Dermis microvascular lymphatic vessel endothelial cell (primary cell): ENCODE measurements at regions not wholly inside any gene's neighbourhood (a gene's known extent, or its start where the extent isn't known, plus 50 kb on each side); places are given as distances from the start of the nearest gene placed in this dataset.
A peak's percentile ranks its signal among the peaks of the same experiment; 100 is the strongest.

Experiments used
- DNase-seq, 2 donors: peaks; one replicate each; pipeline versions ENCODE4 v3.0.0 to v3.0.0-alpha.2; 2010; ENCODE audit warnings: low read depth in 2 of 2

- no peak for DNase-seq
These were observed 171.9 kb upstream of the ZNF267 start for GRCh38 chr16:31701734-31702133.

DNA sequence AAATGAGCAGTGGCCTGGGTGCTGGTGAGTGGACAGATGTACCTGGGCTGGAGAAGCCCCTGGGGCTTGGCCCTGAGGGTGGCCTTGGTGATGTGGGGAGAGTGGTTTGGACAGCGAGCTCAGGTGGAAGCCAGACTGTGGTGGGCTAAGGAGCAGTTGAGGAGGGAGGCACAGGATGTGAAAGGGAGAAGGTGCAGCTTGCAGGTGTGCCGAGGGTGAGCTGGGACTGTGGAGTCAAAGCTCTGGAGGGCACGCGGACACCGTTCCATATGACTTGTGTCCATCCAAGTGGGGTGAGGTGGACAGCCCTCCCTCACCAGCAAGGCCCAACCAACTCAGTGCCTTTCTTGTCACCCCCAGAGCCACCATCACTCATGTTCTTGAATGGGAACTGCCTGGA is 170.8 kb upstream of the ZNF267 start:
- no peak for DNase-seq

DNA sequence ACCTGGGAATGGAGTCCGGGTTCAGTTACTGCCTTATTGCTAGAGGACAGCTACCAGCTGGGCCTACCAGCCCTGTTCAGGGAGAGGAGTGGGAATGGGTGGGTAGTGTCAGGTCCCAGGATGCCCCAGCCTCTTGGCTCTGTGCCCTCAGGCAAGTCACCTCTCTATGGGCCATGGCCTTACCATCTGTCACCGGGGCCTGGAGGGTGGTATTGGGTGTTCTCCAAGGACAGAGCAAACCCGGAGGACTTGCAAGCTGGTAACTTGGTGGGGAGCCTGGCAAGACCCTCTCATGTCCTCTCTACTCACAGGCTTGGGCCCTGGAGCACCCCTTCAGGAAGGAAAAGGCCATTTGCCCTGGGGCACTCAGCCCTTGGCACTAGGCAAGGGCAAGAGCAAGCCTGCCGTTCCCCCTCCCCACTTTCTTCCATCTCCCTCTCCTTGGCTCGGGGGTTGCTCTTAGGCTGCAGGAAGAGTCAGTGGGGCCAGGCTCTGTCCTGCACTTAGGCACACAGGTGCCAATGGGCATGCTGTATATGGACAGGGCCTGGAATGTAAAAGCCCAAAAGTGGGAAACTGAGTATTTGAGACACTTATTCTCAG is 170.0 kb upstream of the ZNF267 start:
- no peak for DNase-seq

DNA sequence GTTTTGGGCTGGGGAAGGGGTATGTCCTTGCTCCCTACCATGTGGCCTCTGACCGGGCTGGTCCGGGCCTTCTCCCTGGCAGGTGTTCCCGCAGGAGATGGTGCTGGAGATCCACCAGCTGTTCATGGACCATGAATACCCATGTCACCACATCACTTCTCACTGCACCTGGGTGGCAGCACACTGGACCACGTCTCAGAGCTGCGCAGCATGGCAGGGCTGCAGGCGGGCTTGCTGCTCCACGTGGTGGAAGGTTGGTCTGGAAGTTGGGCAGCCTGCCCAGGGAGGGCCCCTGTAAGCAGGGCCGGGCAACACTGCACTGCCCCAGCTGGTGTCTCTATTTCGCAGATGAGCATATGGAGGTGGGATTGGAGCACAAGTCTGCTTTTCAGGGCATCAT is 169.5 kb upstream of the ZNF267 start:
- DNase-seq: no peak

DNA sequence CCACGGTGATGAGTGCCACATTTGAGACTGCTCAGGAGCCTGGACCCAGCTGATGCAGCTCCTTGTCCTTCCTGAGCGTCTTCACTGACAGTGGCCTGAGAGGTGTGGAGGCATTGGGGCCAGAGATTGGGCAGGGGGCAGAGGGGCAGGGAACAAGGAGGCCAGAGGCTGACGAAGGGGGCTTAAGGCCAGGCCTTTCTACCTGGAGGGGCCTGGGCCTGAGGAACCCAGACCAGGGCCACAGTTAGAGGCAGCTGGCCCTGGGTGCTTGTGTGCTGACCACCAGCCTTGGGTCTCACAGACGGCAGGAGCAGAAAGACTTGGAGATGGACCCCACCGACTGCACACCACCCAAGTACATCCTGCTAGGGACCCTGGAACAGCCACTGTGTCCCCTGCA is 168.2 kb upstream of the ZNF267 start:
- no peak for DNase-seq

DNA sequence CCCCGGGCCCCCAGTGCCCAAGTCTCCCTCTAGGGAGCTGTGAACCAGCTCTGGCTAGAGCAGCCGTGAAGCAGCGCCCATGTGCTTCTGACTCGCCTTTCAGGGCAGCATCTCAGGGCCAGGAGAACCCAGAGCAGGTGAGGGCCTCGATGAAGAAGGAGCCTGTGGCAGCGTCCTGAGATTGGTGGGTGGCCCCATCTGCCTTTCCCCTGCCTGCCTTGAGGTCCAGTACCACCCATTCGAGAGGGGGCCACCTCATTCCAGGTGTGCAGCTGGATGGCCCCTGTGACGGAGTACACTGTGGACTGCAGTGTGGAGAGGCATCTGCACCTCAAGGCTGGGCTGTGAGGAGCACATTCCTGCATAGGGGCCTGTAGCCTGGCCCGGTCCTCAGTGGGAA is 167.3 kb upstream of the ZNF267 start:
- no peak for DNase-seq

DNA sequence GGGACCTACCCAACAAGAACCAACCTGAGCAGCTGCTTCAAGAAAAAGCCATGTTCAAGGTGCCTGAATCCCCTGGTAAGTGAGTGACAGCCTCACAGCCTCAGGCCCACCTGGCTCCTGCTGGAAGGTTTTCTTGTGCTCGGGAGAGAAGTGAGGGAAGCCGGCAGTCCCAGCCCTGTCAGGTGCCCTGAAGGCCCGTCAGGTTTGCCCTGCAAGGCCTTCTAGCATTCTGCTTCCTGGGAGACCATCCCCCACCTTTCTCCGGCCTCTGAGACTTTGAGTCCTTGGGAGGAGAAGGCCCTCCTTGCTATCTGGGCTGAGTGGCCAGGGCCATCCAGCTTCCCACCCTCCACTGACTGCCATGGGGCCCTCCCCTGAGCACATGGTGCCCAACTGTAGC is 166.7 kb upstream of the ZNF267 start:
- no peak for DNase-seq

DNA sequence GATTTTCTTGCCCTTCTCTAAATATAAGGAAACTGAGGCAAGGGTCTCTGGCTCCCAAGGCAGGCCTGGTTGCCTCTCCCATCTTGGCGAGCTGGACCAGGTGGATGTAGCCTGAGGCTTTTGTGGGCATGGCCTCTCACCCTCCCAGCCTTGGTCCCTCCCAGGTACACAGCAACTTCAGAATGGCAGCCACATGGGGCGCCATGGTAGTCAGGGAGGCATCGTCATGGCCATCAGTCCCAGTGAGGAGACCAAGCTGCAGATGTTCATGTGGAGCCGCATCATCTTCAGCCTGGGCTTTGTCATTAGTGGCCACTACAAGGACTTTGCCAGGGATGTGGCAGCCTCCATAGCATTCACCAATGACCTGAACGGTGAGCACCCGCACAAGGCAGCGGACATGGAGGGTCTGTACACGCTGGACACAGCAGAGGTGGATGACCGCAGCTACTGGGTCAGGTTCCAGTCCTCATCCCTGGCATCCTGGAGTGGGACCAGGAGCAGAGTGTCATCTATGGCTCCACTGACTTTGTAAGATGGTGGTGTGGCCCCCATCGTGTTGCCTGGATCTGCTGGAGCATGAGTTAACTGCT is 165.8 kb upstream of the ZNF267 start:
- no peak for DNase-seq

DNA sequence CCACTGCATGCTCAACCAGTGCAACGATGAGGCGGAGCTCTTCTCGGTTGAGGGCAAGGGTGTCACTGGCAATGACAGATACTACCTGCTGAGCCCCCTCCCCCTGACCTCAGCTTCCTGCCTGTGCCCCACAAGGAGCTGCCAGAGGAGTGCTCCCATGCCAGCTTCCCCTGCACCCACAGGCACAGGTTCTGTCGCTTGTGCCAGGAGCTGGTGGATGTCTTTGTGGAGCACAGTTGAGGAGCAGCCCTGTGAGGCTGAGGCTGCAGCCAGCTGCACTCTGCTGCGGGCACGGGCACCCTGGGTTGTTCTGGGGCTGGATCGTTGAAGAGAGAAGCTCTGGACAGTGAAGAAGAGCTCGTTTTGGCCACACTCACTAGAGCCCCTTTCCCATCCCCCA is 165.3 kb upstream of the ZNF267 start:
- DNase-seq: no peak

GRCh38 chr16:31709181-31709580 is 164.4 kb upstream of the ZNF267 start:
- DNase-seq: no peak

- DNase-seq: no peak
These were observed 163.5 kb upstream of the ZNF267 start for GRCh38 chr16:31710134-31710533.

DNA sequence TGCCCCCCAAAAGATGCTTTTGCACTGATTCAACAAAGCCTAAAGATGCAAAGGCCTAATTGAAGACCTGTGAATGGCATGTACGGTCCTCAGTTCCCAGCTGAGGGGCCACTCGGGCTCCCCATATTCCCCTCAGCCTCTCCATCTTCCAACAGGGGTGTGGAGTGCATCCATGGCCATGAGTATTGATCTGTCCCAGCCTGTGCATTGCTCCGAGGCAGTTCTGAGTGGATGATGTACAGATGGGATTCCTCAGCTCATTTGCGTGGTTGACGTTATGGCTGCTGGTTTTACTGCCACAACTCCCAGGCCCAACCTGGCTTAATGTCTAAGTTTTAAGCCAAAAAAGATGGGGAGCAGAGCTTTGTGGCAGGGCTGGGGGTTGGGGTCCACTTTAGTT is 162.7 kb upstream of the ZNF267 start:
- DNase-seq: no peak

DNA sequence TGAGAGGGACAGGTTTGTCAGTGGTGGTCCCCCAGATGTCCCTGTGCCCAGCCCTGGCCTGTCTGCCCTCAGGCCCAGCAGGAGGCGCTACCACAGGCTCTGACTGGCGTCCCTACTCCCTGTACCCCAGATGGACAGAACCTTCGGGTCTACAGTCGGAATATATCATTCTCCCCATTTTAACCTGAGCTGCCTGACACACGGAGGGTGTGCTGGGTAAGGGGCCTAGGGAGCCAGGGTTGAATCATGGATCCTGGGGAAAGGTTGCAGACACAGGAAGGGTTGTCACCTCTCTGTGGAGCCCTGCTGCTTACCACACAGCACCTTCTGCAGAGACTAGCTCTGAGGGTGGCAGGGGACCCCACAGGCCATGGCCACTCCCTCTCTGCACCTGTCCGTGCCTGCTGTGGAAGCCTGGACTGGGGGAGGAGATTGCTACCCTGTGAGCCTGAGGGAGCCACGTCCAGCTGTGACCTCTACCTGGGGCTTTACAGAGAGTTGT is 162.2 kb upstream of the ZNF267 start:
- DNase-seq: no peak

GRCh38 chr16:31712064-31712540 is 161.5 kb upstream of the ZNF267 start:
- no peak for DNase-seq

- peak; percentile 85 to 95 for DNase-seq
These were observed 160.3 kb upstream of the ZNF267 start for GRCh38 chr16:31713071-31713944.

DNA sequence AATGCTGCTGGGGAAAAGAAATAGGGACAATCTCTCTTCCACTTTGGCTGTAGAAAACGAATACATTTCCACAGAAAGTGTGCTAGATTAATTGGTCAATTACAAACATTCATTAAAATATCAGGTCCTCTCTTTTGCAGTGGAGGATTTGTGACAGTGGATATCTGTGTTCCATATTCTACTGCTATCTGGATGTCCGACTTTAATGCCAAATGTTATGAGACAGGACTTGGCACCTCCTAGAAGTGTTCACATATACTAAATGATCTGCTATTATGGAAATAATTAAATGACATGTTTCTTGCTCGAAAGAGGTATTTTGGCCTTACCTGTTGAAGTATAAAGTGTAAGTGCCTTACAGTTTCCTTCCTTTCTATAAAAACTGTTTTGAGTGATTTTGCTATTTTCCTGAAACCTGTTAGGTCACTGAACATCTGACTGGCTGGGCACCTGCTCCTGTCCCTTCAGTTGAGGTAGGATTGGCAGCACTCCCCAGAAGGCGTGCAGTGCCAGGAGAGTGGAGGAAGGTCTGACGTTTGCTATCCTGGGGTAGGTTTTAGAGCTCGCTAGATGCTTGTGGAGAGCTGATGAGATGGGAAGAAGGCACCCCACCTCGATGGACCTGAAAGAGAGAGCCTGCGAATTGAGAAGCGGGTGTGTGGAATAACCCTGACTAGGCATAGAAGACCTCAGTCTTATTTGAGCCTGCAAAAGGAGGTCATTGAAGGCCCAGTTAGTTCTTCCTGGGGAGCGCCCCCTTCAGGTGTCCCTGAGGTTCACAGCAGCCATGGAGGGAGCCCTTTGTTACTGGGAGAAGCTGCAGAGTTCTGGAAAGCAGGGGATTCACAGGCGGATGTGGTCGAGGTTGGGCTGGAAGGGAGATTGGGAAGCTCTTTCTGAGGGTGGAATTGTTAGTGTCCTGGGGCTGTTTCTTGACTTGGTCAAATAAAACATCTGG is 159.4 kb upstream of the ZNF267 start:
- DNase-seq: peak in 1 of 2 donors; percentile 17

DNA sequence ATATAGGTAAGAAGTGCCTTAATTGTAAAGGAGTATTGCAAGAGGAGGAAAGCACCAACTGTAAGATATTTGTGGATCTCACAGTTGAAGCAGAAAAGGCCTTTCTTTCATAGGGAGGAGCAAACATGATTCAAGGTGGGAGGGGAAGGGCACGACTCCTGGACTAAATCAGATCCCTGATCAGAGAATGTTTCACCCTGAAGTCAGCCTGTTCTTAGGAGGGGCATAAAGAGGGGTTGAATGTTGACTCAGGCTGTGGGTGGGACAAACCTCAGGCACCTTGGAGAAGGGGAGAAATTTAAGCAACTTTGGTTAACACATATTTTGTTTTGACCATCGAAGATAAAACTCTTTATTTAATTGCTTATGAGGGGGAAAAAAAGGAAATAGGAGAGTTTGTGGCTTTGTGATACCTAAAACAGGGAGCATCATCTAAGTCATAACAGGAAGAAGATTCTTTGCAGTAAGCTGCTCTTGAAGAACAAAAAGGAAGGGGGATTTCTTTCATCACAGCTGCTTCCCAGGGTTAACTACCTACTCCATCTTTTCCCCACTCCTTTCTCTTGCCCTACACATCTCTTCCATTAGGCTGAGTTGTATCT is 158.6 kb upstream of the ZNF267 start:
- DNase-seq: no peak

DNA sequence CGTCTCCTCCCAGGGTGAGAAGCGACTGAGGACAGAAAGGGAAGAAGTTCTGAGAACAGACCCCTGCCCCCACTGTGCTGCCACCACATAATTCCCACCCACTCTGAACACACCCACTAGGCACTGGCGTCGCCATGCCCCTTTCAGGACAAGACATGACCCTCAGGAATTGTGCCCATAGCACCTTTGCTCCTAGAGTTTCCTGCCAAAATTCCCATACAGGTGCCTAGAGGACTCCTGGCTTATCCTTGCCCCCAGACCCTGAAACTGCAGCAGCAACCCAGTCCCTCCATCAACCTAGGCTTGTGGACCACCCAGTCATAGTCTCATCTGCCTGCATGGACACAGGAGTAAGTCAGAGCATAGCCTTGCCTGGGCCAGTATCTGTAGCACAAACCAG is 157.7 kb upstream of the ZNF267 start:
- DNase-seq: no peak

DNA sequence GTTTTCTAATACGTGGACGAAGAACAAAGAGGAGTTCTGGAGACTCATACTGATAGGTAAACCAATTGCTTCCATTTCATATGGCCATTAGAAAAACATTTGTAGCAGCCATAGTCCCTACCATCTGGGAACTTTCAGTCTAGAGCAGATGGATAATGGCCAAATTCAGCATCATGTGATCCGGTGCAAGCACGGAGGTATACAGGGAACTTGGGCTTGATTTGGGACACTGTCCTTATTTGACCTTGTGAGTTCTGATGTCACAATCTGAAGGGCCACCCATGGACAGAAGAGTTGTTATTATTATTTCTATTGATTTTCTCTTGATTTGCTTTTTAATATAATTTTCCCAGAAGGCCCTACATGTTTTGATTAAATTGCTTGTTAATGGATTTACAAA is 154.6 kb upstream of the ZNF267 start:
- DNase-seq: no peak

GRCh38 chr16:31727553-31727952 is 146.1 kb upstream of the ZNF267 start:
- DNase-seq: no peak

- no peak for DNase-seq
These were observed 139.3 kb upstream of the ZNF267 start for GRCh38 chr16:31734265-31734664.
